Activated CD4-positive, alpha-beta T cell treated with anti-CD3 and anti-CD28 coated beads for 4 hours (primary cell): ENCODE measurements at regions not wholly inside any gene's neighbourhood (a gene's known extent, or its start where the extent isn't known, plus 50 kb on each side); places are given as distances from the start of the nearest gene placed in this dataset.

ENCODE experiments used
- DNase-seq, 2 donors: peaks; one replicate each; pipeline ENCODE4 v3.0.0-alpha.2; 2020

DNA sequence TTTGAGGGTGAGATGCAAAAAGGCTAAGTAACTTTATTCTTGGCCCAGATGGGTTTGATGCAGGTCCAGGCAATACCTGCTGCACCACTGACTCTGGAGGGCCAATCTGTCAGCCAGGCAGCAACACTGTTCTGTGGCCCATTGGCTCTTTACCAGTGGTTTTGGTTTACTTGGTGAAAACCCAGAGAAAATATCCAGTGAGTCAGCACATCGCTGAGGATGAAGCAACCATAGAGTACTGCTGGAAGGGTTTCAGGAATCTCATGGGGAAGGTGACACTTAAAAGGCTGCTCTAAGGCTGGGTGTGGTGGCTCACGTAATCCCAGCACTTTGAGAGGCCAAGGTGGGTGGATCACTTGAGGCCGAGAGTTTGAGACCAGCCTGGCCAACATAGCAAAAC is 192.5 kb upstream of the FAM98A start:
- no peak for DNase-seq

- DNase-seq = no peak
Observed at GRCh38 chr2:33788044-33788443, 188.9 kb upstream of the FAM98A start.

DNA sequence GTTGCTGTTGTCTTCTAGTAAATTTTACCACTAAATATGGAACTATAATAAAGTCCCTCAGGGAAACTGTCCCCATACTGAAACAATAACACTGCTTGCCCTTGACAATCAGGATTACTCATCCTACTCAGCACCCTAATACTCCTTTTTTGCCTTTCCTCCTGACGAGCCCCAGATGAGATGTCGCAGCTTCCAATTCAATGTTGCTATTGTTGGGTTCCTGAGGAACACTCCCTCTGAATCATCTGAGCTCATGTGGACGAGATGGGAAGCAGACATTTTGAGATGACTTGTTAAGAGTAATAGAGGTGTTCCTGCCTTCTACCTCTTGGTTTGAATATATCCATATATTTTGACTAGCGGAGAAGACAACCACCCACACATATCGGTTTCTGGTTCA is 187.8 kb upstream of the FAM98A start:
- DNase-seq = no peak

GRCh38 chr2:33785201-33786106 is 186.4 kb upstream of the FAM98A start:
- DNase-seq = no peak

DNA sequence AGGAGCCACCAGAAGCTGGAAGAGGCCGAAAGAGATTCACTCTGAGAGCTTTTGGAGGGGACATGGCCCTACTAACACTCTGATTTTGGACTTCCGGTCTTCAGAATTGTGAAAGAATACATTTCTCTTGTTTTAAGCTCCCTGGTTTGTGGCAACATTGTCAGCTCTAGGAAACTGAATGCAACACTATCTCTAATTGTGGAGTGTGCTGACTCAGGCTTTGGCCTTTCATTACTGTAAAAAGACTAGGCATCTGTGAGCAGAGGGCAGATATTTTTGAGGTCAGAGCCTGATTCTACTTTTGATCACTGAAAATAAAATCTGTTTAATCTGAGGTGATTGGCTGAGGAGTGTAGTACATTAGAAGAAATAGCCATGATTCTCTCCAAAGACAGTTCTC is 185.4 kb upstream of the FAM98A start:
- no peak for DNase-seq

- no peak for DNase-seq
Observed at GRCh38 chr2:33782395-33783230, 183.5 kb upstream of the FAM98A start.

- no peak for DNase-seq
Observed at GRCh38 chr2:33777786-33778185, 178.7 kb upstream of the FAM98A start.

DNA sequence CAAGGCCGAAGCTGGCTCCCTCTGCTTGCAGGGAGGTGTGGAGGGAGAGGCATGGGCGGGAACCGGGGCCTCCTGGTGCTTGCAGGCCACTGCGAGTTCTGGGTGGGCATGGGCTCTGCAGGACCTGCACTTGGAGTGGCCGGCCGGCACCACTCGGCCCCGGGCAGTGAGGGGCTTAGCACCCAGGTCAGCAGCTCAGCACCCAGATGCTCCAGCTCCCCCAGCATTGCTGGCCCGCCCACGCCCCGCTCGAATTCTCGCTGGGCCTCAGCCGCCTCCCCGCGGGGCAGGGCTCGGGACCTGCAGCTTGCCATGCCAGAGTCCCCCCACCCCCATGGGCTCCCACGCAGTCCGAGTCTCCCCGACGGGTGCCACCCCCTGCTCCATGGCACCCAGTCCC is 176.2 kb upstream of the FAM98A start:
- DNase-seq = no peak

DNA sequence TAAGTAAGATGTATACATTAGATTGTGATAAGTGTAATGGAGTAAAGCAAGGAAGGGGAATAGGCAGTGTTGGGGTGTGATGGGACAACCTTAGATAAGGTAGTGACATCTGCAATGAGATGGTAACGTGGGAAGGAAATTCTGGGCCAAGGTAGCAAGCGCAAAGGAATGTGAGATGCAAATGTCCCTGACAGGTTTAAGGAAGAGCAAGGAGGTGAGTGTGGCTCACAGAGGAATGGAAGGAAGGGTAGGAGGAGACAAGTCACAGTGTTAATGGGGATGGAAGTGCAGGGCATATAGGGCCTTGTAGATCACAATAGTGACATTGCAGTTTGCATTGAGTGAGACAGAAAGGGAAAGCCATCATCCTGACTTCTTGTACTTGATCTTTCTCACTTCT is 170.9 kb upstream of the FAM98A start:
- DNase-seq = no peak

DNA sequence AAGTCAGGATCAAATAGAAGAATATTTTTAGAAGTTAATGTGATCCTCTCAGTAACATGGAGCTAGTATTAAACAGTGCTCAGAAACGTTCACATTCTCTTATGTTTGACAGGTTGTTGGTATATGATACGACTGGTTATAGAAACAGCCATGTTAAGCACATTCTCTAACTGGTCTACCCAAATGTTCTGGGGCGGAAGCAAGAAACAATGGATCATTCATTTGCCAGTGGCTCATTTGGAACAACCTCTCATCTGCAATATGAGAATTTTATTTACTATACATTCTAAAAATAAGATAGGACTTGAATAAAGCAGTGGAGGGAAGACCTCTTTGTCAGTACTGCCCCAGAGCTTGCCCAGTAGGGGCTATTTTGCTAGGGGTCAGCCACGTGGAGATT is 167.1 kb upstream of the FAM98A start:
- DNase-seq = no peak

DNA sequence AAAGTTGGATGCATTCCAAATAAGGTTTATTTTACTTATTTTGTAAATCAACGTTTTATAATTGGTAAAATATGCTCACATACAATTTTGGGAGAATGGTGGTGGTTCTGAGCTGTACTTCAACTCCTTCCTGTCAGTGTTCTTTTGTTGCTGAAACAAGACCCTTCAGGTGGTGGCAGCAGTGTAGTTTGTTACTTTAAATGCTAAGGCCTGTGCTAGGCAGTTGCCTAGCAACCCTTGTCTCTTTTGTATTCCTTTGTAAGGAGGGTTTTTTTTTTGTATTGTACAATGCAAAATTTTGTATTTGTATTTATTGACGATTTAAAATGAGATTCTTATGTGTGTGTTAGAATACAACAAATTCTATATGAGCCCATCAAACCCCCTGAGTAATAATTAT is 166.0 kb upstream of the FAM98A start:
- DNase-seq = no peak

- no peak for DNase-seq
Observed at GRCh38 chr2:33764551-33764950, 165.5 kb upstream of the FAM98A start.

DNA sequence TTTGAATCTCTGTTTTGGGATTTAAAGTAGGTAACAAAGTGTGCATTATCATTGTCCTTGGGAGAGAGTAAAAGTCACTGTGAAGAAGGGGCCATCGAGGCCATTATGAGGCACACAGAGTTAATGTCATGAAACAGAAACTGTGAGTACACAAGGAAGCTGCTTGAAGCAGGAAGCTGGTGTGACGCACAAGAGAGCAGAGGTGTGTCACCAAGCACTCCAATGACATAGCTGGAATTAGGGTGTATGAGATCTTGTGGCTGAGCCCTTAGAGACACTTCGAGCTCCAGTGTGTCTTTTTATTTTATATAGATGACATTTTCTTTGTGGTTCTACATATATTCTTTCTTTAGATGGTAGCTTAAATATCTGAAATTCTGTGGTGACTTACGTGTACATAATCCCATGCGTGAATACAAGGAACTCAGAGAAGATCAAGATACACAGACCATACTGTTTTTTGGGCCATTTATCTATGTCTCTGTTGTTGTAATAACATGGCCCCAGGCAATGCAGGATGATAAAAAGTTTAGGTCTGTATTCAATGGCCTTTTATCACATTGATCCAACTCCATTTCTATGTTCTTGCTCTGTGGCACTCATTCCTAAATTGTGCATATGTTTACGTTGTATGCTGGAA is 164.7 kb upstream of the FAM98A start:
- no peak for DNase-seq

GRCh38 chr2:33762636-33763035 is 163.5 kb upstream of the FAM98A start:
- no peak for DNase-seq

GRCh38 chr2:33746208-33746800 is 147.2 kb upstream of the FAM98A start:
- DNase-seq = no peak

GRCh38 chr2:33735096-33735495 is 136.0 kb upstream of the FAM98A start:
- DNase-seq = no peak

- DNase-seq = no peak
Observed at GRCh38 chr2:33730804-33731203, 131.7 kb upstream of the FAM98A start.

DNA sequence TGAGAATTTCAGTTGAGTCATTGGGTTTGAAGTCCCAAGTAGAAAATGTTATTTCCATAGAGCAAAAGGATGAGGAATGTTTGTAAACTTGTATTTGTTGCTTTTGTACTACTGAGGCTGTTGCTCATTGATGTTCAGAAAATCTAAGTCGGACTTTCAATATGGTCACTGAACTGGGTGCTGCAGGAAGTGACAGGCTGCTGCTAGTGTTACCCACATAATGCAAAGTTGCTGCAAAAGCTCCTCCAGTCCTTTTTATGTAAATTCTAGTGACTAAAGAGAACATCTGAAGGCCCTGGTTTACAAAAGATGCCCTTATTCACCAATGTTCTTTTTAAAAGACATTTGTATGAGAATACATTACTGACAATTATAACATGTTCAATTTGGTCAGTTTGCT is 131.1 kb upstream of the FAM98A start:
- no peak for DNase-seq

DNA sequence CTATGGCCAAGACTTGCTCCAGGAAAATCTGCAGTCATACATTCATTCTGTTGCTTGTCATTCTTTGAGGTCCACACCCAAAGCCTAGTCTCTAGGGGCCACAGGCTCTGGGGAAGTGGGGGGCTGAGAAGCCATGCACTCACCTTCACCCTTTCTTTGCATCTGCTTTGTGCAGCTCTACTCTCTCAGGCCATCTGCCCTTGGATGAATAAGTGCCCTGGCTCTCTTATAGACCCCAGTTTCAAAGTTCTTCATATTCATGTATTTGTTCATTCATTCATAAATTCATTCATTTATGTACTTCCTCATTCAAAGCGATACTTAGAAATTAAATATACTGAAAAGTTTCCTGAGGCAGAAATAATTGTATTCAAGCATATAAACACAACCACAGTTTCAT is 130.3 kb upstream of the FAM98A start:
- no peak for DNase-seq

GRCh38 chr2:33728106-33728505 is 129.0 kb upstream of the FAM98A start:
- DNase-seq = no peak

DNA sequence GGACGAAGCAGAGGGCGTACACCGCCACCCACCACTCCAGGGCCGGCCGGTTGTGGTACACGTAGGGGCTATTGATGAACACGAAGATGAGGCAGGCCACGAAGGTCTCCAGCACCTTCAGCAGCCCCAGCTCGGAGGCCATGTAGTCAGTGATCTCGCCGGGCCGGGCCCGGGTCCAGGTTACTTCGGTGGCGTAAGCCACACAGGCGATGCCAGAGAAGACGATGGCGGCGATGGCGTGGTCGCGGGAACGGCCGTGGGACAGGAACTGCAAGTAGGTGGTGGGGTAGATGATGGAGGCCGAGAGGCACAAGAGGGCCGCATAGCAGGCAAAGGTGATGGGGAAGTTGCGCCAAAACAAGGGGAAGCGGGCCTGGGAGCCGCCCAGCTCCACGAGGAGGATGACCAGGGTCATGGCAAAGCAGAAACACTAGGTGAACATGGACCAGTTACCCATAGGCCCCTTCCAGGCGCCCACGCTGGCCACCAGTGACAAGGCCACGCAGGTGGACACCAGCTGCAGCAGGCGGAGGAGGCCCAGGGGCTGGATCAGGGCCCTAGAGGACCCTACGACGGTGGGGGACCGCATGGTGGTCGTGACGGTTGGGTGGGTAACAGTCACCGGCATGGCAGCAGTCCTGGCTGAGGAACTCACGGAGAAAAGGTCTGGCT is 128.4 kb upstream of the FAM98A start:
- no peak for DNase-seq

- no peak for DNase-seq
Observed at GRCh38 chr2:33726415-33726814, 127.3 kb upstream of the FAM98A start.

DNA sequence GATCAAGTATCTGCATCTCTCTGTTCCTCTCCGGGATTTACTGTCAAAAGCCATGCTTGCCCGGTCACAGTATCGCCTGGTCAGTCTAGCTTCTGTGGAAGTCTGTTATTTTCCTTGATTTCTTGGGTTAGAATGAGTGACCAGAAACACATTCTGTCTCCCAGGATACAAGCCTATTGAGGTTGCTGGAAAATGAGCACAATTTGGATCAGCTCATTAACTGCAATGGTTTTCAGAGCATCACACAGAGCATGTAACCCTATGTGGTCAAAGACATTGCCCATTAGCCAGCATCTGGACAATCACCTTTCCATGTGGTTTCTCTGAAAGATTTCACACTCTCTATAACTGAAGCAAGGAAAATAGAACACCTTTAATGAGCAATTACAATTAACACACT is 124.2 kb upstream of the FAM98A start:
- DNase-seq = no peak
